22Rv1 (cell line): ENCODE measurements at regions not wholly inside any gene's neighbourhood (a gene's known extent, or its start where the extent isn't known, plus 50 kb on each side); places are given as distances from the start of the nearest gene placed in this dataset.

Experiments
- CTCF ChIP-seq: fragments of 450-650 bp; IDR thresholded peaks from 2 replicates; pipeline ENCODE4 v1.5.1; 2017; ENCODE audit warnings: mild to moderate bottlenecking
- ZFX ChIP-seq: fragments of 450-650 bp; IDR thresholded peaks from 2 replicates; pipeline ENCODE4 v1.6.1; 2017; ENCODE audit warnings: antibody characterized with exemption, borderline replicate concordance

- TF ChIP-seq CTCF = no peak
- no peak for TF ChIP-seq ZFX
These were observed 98.2 kb downstream of the TNFSF18 start for GRCh38 chr1:172952516-172952915.
